ENCODE measurements at regions not wholly inside any gene's neighbourhood (a gene's known extent, or its start where the extent isn't known, plus 50 kb on each side); places are given as distances from the start of the nearest gene placed in this dataset.

DNA sequence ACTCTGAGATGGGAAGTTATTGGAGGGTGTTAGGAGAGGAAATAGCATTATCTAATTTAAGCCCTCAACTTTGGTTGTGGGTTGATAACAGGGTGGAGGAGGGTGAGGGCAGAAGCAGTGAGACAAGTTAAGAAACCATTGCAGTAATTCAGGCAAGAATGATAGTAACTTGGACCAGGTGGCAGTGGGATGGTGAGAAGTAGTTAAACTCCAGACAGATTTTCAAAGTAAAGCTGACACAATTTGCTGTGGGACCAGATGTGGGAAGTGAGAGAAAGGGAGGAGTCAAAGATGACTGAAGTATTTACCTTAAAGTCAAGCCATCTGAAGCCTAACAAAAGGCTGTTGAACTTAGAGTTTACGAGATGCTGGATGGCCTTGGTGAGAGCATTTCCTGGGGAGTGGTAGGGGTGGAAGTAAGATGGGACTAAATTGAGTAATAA lies 163.2 kb upstream of the KLF7 start:
- WGBS (ENCODE audit: low lambda C conversion rate), result 96% methylated on average over 1 of the region's 1 CpG
- CTCF ChIA-PET, result no interaction called here

More for the DNA sequence above, 163.2 kb upstream of the KLF7 start:
- POLR2A ChIA-PET, result no interaction called here
- Histone ChIP-seq H3K36me3 (replicated peaks in 1 of 2; ENCODE audit: control insufficient read depth in 1 of 2, insufficient read depth in 2 of 2, low read length in 1 of 2) (no peaks in the 10 kb centered on the region), H3K4me3 (ENCODE audit: low read depth in 2 of 2, low read length in 1 of 2) (no peak overlapping the region), H3K27me3 (ENCODE audit: insufficient read depth) (no peaks in the 10 kb centered on the region), H2AFZ (ENCODE audit: low read depth) (no peak overlapping the region), H3K4me1 (ENCODE audit: control insufficient read depth in 1 of 2, insufficient read depth in 2 of 2, low read depth in 1 of 2, low read length in 1 of 2) (peaks cover 18 to 27% of the 10 kb centered on the region in 2 experiments; a peak in 3 of 4 replicates), H3K9ac (no peak overlapping the region), H3K9me2 (no peaks in the 10 kb centered on the region), H3K27ac (ENCODE audit: low read depth in 2 of 2, low read length in 1 of 2) (no peak overlapping the region), H3K4me2 (no peak overlapping the region), H4K20me1 (ENCODE audit: insufficient read depth) (no peaks in the 10 kb centered on the region), H3K79me2 (ENCODE audit: insufficient read depth) (no peaks in the 10 kb centered on the region), H3K9me3 (no peaks in the 10 kb centered on the region), H3F3A (replicated peaks; ENCODE audit: insufficient read depth) (peaks cover 22% of the 10 kb centered on the region)
- no peak for DNase-seq
- TF ChIP-seq MXI1 (IDR thresholded peaks at IDR 0.05; ENCODE audit: low read depth, low read length) (no peak), POLR2AphosphoS5 (IDR thresholded peaks at IDR 0.05; ENCODE audit: low read depth, low read length) (no peak), ELF1 (IDR thresholded peaks at IDR 0.05) (no peak), RFX5 (IDR thresholded peaks at IDR 0.05; ENCODE audit: low read length) (no peak), MEF2A (IDR thresholded peaks at IDR 0.05; ENCODE audit: borderline replicate concordance, low read depth) (no peak), TAF1 (IDR thresholded peaks at IDR 0.05; ENCODE audit: borderline replicate concordance, low read depth, low read length) (no peak), SIN3A (IDR thresholded peaks at IDR 0.05; ENCODE audit: borderline replicate concordance, low read depth, low read length) (no peak), GABPA (IDR thresholded peaks at IDR 0.05; ENCODE audit: low read depth) (no peak), GATA2 (CRISPR knock-in tag; IDR thresholded peaks at IDR 0.05) (no peak), FOSL2 (IDR thresholded peaks at IDR 0.05; ENCODE audit: borderline replicate concordance, low read depth) (no peak), EP300 (IDR thresholded peaks at IDR 0.05; ENCODE audit: borderline replicate concordance in 1 of 2, low read depth in 1 of 2, low read length in 1 of 2) (no peak), CHD2 (IDR thresholded peaks at IDR 0.05; ENCODE audit: low read length, partially characterized antibody) (no peak), TCF12 (IDR thresholded peaks at IDR 0.05) (no peak), FOXJ3 (CRISPR knock-in tag; IDR thresholded peaks at IDR 0.05) (no peak), NFIC (IDR thresholded peaks at IDR 0.05; ENCODE audit: borderline replicate concordance) (no peak), SMC3 (IDR thresholded peaks at IDR 0.05; ENCODE audit: low read depth, low read length) (no peak)
- TF ChIP-seq, protein P1, sequence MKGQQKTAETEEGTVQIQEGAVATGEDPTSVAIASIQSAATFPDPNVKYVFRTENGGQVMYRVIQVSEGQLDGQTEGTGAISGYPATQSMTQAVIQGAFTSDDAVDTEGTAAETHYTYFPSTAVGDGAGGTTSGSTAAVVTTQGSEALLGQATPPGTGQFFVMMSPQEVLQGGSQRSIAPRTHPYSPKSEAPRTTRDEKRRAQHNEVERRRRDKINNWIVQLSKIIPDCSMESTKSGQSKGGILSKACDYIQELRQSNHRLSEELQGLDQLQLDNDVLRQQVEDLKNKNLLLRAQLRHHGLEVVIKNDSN (IDR thresholded peaks at IDR 0.05; ENCODE audit: borderline replicate concordance, low read depth), result no peak
- TF ChIP-seq, protein P2, sequence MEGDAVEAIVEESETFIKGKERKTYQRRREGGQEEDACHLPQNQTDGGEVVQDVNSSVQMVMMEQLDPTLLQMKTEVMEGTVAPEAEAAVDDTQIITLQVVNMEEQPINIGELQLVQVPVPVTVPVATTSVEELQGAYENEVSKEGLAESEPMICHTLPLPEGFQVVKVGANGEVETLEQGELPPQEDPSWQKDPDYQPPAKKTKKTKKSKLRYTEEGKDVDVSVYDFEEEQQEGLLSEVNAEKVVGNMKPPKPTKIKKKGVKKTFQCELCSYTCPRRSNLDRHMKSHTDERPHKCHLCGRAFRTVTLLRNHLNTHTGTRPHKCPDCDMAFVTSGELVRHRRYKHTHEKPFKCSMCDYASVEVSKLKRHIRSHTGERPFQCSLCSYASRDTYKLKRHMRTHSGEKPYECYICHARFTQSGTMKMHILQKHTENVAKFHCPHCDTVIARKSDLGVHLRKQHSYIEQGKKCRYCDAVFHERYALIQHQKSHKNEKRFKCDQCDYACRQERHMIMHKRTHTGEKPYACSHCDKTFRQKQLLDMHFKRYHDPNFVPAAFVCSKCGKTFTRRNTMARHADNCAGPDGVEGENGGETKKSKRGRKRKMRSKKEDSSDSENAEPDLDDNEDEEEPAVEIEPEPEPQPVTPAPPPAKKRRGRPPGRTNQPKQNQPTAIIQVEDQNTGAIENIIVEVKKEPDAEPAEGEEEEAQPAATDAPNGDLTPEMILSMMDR (IDR thresholded peaks at IDR 0.05), result no peak
- TF ChIP-seq, protein P3, sequence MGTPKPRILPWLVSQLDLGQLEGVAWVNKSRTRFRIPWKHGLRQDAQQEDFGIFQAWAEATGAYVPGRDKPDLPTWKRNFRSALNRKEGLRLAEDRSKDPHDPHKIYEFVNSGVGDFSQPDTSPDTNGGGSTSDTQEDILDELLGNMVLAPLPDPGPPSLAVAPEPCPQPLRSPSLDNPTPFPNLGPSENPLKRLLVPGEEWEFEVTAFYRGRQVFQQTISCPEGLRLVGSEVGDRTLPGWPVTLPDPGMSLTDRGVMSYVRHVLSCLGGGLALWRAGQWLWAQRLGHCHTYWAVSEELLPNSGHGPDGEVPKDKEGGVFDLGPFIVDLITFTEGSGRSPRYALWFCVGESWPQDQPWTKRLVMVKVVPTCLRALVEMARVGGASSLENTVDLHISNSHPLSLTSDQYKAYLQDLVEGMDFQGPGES (IDR thresholded peaks at IDR 0.05; ENCODE audit: low read depth, low read length), result no peak
- TF ChIP-seq, protein P4, sequence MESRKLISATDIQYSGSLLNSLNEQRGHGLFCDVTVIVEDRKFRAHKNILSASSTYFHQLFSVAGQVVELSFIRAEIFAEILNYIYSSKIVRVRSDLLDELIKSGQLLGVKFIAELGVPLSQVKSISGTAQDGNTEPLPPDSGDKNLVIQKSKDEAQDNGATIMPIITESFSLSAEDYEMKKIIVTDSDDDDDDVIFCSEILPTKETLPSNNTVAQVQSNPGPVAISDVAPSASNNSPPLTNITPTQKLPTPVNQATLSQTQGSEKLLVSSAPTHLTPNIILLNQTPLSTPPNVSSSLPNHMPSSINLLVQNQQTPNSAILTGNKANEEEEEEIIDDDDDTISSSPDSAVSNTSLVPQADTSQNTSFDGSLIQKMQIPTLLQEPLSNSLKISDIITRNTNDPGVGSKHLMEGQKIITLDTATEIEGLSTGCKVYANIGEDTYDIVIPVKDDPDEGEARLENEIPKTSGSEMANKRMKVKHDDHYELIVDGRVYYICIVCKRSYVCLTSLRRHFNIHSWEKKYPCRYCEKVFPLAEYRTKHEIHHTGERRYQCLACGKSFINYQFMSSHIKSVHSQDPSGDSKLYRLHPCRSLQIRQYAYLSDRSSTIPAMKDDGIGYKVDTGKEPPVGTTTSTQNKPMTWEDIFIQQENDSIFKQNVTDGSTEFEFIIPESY (IDR thresholded peaks at IDR 0.05; ENCODE audit: borderline replicate concordance, low read depth), result no peak
